Testis (tissue), 2 donors: ENCODE measurements at regions not wholly inside any gene's neighbourhood (a gene's known extent, or its start where the extent isn't known, plus 50 kb on each side); places are given as distances from the start of the nearest gene placed in this dataset.

Experiments
- CTCF ChIP-seq, 3 experiments: fragments of 450-650 bp in 2 of 3; fragments of 200-600 bp in 1 of 3; sonication (generic) in 1 of 3; IDR thresholded peaks; one replicate each; pipeline ENCODE4 v1.5.1; 2016 to 2019; ENCODE audit warnings: antibody characterized with exemption in 3 of 3, mild to moderate bottlenecking in 2 of 3, moderate library complexity in 1 of 3
- POLR2A ChIP-seq: fragments of 450-650 bp; IDR thresholded peaks from one replicate; pipeline ENCODE4 v1.6.1; 2017; ENCODE audit warnings: antibody characterized with exemption, mild to moderate bottlenecking, moderate library complexity

GRCh38 chr5:108567429-108567828 is 180.3 kb upstream of the FER start:
- TF ChIP-seq CTCF (IDR thresholded peaks at IDR 0.05) (no peak), POLR2A (no peak)
